Caco-2 (cell line): ENCODE measurements at regions not wholly inside any gene's neighbourhood (a gene's known extent, or its start where the extent isn't known, plus 50 kb on each side); places are given as distances from the start of the nearest gene placed in this dataset.

Experiments used
- BruUV-seq: library from RNA; stranded (reverse); fragments of 400-500 nt; replicated peaks from 2 replicates; lab custom pipeline; 2021; lab: Mats Ljungman, UMichigan
- CTCF ChIA-PET: fragments of 300-600 bp; sonication (Branson Sonifier 250); formaldehyde crosslinking; loops from one replicate; lab custom pipeline; 2022; ENCODE audit warnings: antibody characterized with exemption; lab: Charles Lee
- POLR2A ChIA-PET: fragments of 300-600 bp; sonication (Branson Sonifier 250); formaldehyde crosslinking; loops from one replicate; lab custom pipeline; 2022; ENCODE audit warnings: antibody characterized with exemption; lab: Charles Lee
- DNase-seq, 2 experiments: peaks; one replicate each; pipeline versions ENCODE4 v3.0.0 to v3.0.0-alpha.2; 2020 to 2022
- H3K27me3 ChIP-seq: replicated peaks from 2 replicates; pipeline ENCODE4 v1.6.0; 2011; ENCODE audit warnings: low read length; ENCODE audit not compliant: control insufficient read depth, insufficient read depth
- H3K36me3 ChIP-seq: 2 replicates; pipeline ENCODE4 v1.5.1; 2011; ENCODE audit warnings: low read length; ENCODE audit not compliant: control insufficient read depth, insufficient read depth
- H3K4me1 ChIP-seq: fragments of 250-450 bp; sonication (Bioruptor Pico); 2 replicates; pipeline ENCODE4 v1.5.1; 2020; ENCODE audit warnings: mild to moderate bottlenecking
- H3K4me3 ChIP-seq: 2 replicates; pipeline ENCODE4 v1.5.1; 2011; ENCODE audit warnings: low read depth, mild to moderate bottlenecking, control low read depth, low read length
- H3K9me3 ChIP-seq: fragments of 250-450 bp; sonication (Bioruptor Pico); 2 replicates; pipeline ENCODE4 v1.5.1; 2020; ENCODE audit warnings: mild to moderate bottlenecking, moderate library complexity
- H3K27ac Mint-ChIP-seq: one replicate; pipeline ENCODE4 v1.8.0; 2022; ENCODE audit warnings: mixed read lengths; ENCODE audit not compliant: unreplicated experiment
- H3K27me3 Mint-ChIP-seq: one replicate; pipeline ENCODE4 v1.8.0; 2022; ENCODE audit warnings: mixed read lengths; ENCODE audit not compliant: insufficient read depth, unreplicated experiment
- H3K36me3 Mint-ChIP-seq: one replicate; pipeline ENCODE4 v1.8.0; 2022; ENCODE audit warnings: mild to moderate bottlenecking, mixed read lengths; ENCODE audit not compliant: insufficient read depth, unreplicated experiment
- H3K4me1 Mint-ChIP-seq: one replicate; pipeline ENCODE4 v1.8.0; 2022; ENCODE audit warnings: low read depth, mixed read lengths; ENCODE audit not compliant: unreplicated experiment
- H3K4me3 Mint-ChIP-seq: one replicate; pipeline ENCODE4 v1.8.0; 2022; ENCODE audit warnings: mild to moderate bottlenecking, moderate library complexity, mixed read lengths; ENCODE audit not compliant: unreplicated experiment
- H3K9me3 Mint-ChIP-seq: one replicate; pipeline ENCODE4 v1.8.0; 2022; ENCODE audit warnings: mixed read lengths; ENCODE audit not compliant: unreplicated experiment
- CTCF ChIP-seq, 2 experiments: fragments of 200-600 bp in 1 of 2; IDR thresholded peaks; 1 replicate in 1 of 2; 2 replicates in 1 of 2; pipeline versions ENCODE4 v1.5.1 to v1.8.0; 2011 to 2022; ENCODE audit warnings: antibody characterized with exemption in 1 of 2, control low read depth in 1 of 2, inconsistent platforms in 1 of 2, low read depth in 1 of 2, low read length in 1 of 2, mild to moderate bottlenecking in 1 of 2, moderate library complexity in 1 of 2; ENCODE audit not compliant: insufficient read depth in 1 of 2, severe bottlenecking in 1 of 2, unreplicated experiment in 1 of 2
- intact Hi-C: fragments of 100-400 bp; cut with micrococcal nuclease; formaldehyde crosslinking; loops from one replicate; pipeline ENCODE4 v1.10.0; 2022; ENCODE audit not compliant: unreplicated experiment

- no peak for TF ChIP-seq CTCF (IDR thresholded peaks at IDR 0.05; ENCODE audit: insufficient read depth in 1 of 2, low read depth in 1 of 2, low read length in 1 of 2, severe bottlenecking in 1 of 2, unreplicated experiment in 1 of 2)
- no peaks in the 10 kb centered on the region for H3K9me3 Mint-ChIP-seq
- intact Hi-C loops = no loop called here
- ChIA-PET POLR2A (no interaction called here), CTCF (no interaction called here)
- H3K36me3 Mint-ChIP-seq = no peaks in the 10 kb centered on the region
- no TSS peak for BruUV-seq
- Histone ChIP-seq H3K9me3 (no peaks in the 10 kb centered on the region), H3K27me3 (no peaks in the 10 kb centered on the region), H3K36me3 (no peaks in the 10 kb centered on the region), H3K4me1 (peaks cover 29% of the 10 kb centered on the region), H3K4me3 (no peak overlapping the region)
- H3K4me3 Mint-ChIP-seq = no peak overlapping the region
- DNase-seq = no peak
- peaks cover 19% of the 10 kb centered on the region for H3K4me1 Mint-ChIP-seq
- H3K27ac Mint-ChIP-seq = no peak overlapping the region
- no peaks in the 10 kb centered on the region for H3K27me3 Mint-ChIP-seq
These were observed 62.3 kb upstream of the NABP1 start for GRCh38 chr2:191615596-191615995.

GRCh38 chr2:191617575-191617974 lies 60.4 kb upstream of the NABP1 start:
- Mint-ChIP-seq H3K27ac (no peak overlapping the region), H3K9me3 (peaks cover 10% of the 10 kb centered on the region), H3K36me3 (peaks cover 4% of the 10 kb centered on the region), H3K4me1 (peaks cover 28% of the 10 kb centered on the region), H3K4me3 (no peak overlapping the region), H3K27me3 (no peaks in the 10 kb centered on the region)
- H3K27me3 ChIP-seq = no peaks in the 10 kb centered on the region
- no peak overlapping the region for H3K4me3 ChIP-seq
- H3K36me3 ChIP-seq = no peaks in the 10 kb centered on the region
- ChIA-PET CTCF (no interaction called here), POLR2A (no interaction called here)
- no peak for DNase-seq
- intact Hi-C loops = no loop called here
- no peaks in the 10 kb centered on the region for H3K9me3 ChIP-seq
- H3K4me1 ChIP-seq = peaks cover 48% of the 10 kb centered on the region
- no TSS peak for BruUV-seq
- no peak for TF ChIP-seq CTCF (IDR thresholded peaks at IDR 0.05; ENCODE audit: insufficient read depth in 1 of 2, low read depth in 1 of 2, low read length in 1 of 2, severe bottlenecking in 1 of 2, unreplicated experiment in 1 of 2)

- peaks cover 10% of the 10 kb centered on the region for H3K36me3 Mint-ChIP-seq
- CTCF ChIA-PET = no interaction called here
- no TSS peak for BruUV-seq
- H3K27me3 Mint-ChIP-seq = no peaks in the 10 kb centered on the region
- TF ChIP-seq CTCF (IDR thresholded peaks at IDR 0.05; ENCODE audit: insufficient read depth in 1 of 2, low read depth in 1 of 2, low read length in 1 of 2, severe bottlenecking in 1 of 2, unreplicated experiment in 1 of 2) = no peak
- H3K27ac Mint-ChIP-seq = peak overlapping the region; percentile 57
- no peaks in the 10 kb centered on the region for H3K36me3 ChIP-seq
- H3K27me3 ChIP-seq = no peaks in the 10 kb centered on the region
- H3K9me3 Mint-ChIP-seq = peaks cover 10% of the 10 kb centered on the region
- intact Hi-C loops = no loop called here
- H3K4me3 Mint-ChIP-seq = no peak overlapping the region
- no peak overlapping the region for H3K4me3 ChIP-seq
- peaks cover 54% of the 10 kb centered on the region for H3K4me1 ChIP-seq
- POLR2A ChIA-PET = no interaction called here
- peaks cover 29% of the 10 kb centered on the region for H3K4me1 Mint-ChIP-seq
- DNase-seq = no peak
- no peaks in the 10 kb centered on the region for H3K9me3 ChIP-seq
These were observed 59.7 kb upstream of the NABP1 start for GRCh38 chr2:191618046-191618780.
